ENCODE measurements at regions not wholly inside any gene's neighbourhood (a gene's known extent, or its start where the extent isn't known, plus 50 kb on each side); places are given as distances from the start of the nearest gene placed in this dataset.

GRCh38 chr10:31152421-31153135 lies 120.9 kb upstream of the ZNF438 start:
- no peak overlapping the region for H3K27ac Mint-ChIP-seq
- peaks cover 6% of the 10 kb centered on the region for H3K4me1 Mint-ChIP-seq

GRCh38 chr10:31153161-31153560 lies 121.5 kb upstream of the ZNF438 start:
- no peaks in the 10 kb centered on the region for H3K9me3 Mint-ChIP-seq
- H3K36me3 Mint-ChIP-seq, result no peaks in the 10 kb centered on the region
- H3K4me1 Mint-ChIP-seq, result peaks cover 7% of the 10 kb centered on the region
- H3K27me3 Mint-ChIP-seq (ENCODE audit: low read depth), result no peaks in the 10 kb centered on the region
- no peak for TF ChIP-seq CTCF (IDR thresholded peaks at IDR 0.05; ENCODE audit: unreplicated experiment)
- no peak for DNase-seq (ENCODE audit: low spot score in 2 of 2, unreplicated experiment in 2 of 2)
- H3K27ac Mint-ChIP-seq, result no peak overlapping the region
- no peak overlapping the region for H3K4me3 Mint-ChIP-seq

More at GRCh38 chr10:31152421-31153135, 120.9 kb upstream of the ZNF438 start:
- no peak for TF ChIP-seq CTCF (IDR thresholded peaks at IDR 0.05; ENCODE audit: unreplicated experiment)
- no peaks in the 10 kb centered on the region for H3K27me3 Mint-ChIP-seq (ENCODE audit: low read depth)
- H3K4me3 Mint-ChIP-seq, result no peak overlapping the region
- no peaks in the 10 kb centered on the region for H3K36me3 Mint-ChIP-seq
- no peaks in the 10 kb centered on the region for H3K9me3 Mint-ChIP-seq
- no peak for DNase-seq (ENCODE audit: low spot score in 2 of 2, unreplicated experiment in 2 of 2)

GRCh38 chr10:31153692-31154091 lies 122.0 kb upstream of the ZNF438 start:
- no peak overlapping the region for H3K27ac Mint-ChIP-seq
- no peak for TF ChIP-seq CTCF (IDR thresholded peaks at IDR 0.05; ENCODE audit: unreplicated experiment)
- H3K9me3 Mint-ChIP-seq, result no peaks in the 10 kb centered on the region
- H3K4me1 Mint-ChIP-seq, result peaks cover 7% of the 10 kb centered on the region
- H3K36me3 Mint-ChIP-seq, result no peaks in the 10 kb centered on the region
- DNase-seq (ENCODE audit: low spot score in 2 of 2, unreplicated experiment in 2 of 2), result no peak
- no peak overlapping the region for H3K4me3 Mint-ChIP-seq
- H3K27me3 Mint-ChIP-seq (ENCODE audit: low read depth), result no peaks in the 10 kb centered on the region

GRCh38 chr10:31154996-31155395 lies 123.3 kb upstream of the ZNF438 start:
- Mint-ChIP-seq H3K36me3 (no peaks in the 10 kb centered on the region), H3K27ac (no peak overlapping the region), H3K9me3 (peaks cover 4% of the 10 kb centered on the region), H3K27me3 (ENCODE audit: low read depth) (no peaks in the 10 kb centered on the region), H3K4me1 (peaks cover 7% of the 10 kb centered on the region), H3K4me3 (no peak overlapping the region)
- TF ChIP-seq CTCF (IDR thresholded peaks at IDR 0.05; ENCODE audit: unreplicated experiment), result no peak
- no peak for DNase-seq (ENCODE audit: low spot score in 2 of 2, unreplicated experiment in 2 of 2)

- TF ChIP-seq CTCF (IDR thresholded peaks at IDR 0.05; ENCODE audit: unreplicated experiment), result no peak
- Mint-ChIP-seq H3K4me3 (no peak overlapping the region), H3K27me3 (ENCODE audit: low read depth) (no peaks in the 10 kb centered on the region), H3K36me3 (no peaks in the 10 kb centered on the region), H3K4me1 (peaks cover 7% of the 10 kb centered on the region), H3K27ac (peak overlapping the region; percentile 17), H3K9me3 (peaks cover 22% of the 10 kb centered on the region)
- DNase-seq (ENCODE audit: low spot score in 2 of 2, unreplicated experiment in 2 of 2), result no peak
Measured at GRCh38 chr10:31157123-31158010, 125.7 kb upstream of the ZNF438 start.

Measured in mesothelial cell of epicardium (in vitro differentiated cells).